Stimulated activated CD4-positive, alpha-beta T cell treated with anti-CD3 and anti-CD28 coated beads, Interleukin-4, amount 100 ng/mL, for 4 hours (primary cell): ENCODE measurements at regions not wholly inside any gene's neighbourhood (a gene's known extent, or its start where the extent isn't known, plus 50 kb on each side); places are given as distances from the start of the nearest gene placed in this dataset.
A peak's percentile ranks its signal among the peaks of the same experiment; 100 is the strongest.

Experiments
- DNase-seq, 2 experiments: peaks; one replicate each; pipeline ENCODE4 v3.0.0-alpha.2; 2020

- no peak for DNase-seq
Observed at GRCh38 chr7:28293527-28293835, 112.9 kb upstream of the JAZF1 start.

GRCh38 chr7:28296571-28297483, 115.5 kb upstream of the CREB5 start:
- DNase-seq, result peak; percentile 34 to 60

GRCh38 chr7:28297801-28298459, 114.4 kb upstream of the CREB5 start:
- no peak for DNase-seq

GRCh38 chr7:28298870-28299518, 113.3 kb upstream of the CREB5 start:
- no peak for DNase-seq

GRCh38 chr7:28299556-28299955, 112.8 kb upstream of the CREB5 start:
- no peak for DNase-seq

- DNase-seq, result no peak
Observed at GRCh38 chr7:28300488-28300887, 111.8 kb upstream of the CREB5 start.

GRCh38 chr7:28301148-28301641, 111.1 kb upstream of the CREB5 start:
- no peak for DNase-seq

GRCh38 chr7:28304290-28304689, 108.0 kb upstream of the CREB5 start:
- no peak for DNase-seq

- DNase-seq, result no peak
Observed at GRCh38 chr7:28309704-28310459, 102.4 kb upstream of the CREB5 start.

- DNase-seq, result no peak
Observed at GRCh38 chr7:28310460-28310848, 101.9 kb upstream of the CREB5 start.

GRCh38 chr7:28311670-28312069, 100.6 kb upstream of the CREB5 start:
- DNase-seq, result no peak

GRCh38 chr7:28312948-28313347, 99.4 kb upstream of the CREB5 start:
- no peak for DNase-seq

GRCh38 chr7:28314841-28315240, 97.5 kb upstream of the CREB5 start:
- no peak for DNase-seq

- DNase-seq, result no peak
Observed at GRCh38 chr7:28315565-28316410, 96.5 kb upstream of the CREB5 start.

- no peak for DNase-seq
Observed at GRCh38 chr7:28316489-28316888, 95.8 kb upstream of the CREB5 start.

GRCh38 chr7:28318101-28318762, 94.1 kb upstream of the CREB5 start:
- DNase-seq, result no peak

GRCh38 chr7:28323833-28324232, 88.5 kb upstream of the CREB5 start:
- no peak for DNase-seq

GRCh38 chr7:28328146-28328545, 84.2 kb upstream of the CREB5 start:
- DNase-seq, result no peak

GRCh38 chr7:28328822-28329660, 83.3 kb upstream of the CREB5 start:
- no peak for DNase-seq

GRCh38 chr7:28329661-28330363, 82.5 kb upstream of the CREB5 start:
- peak in 1 of 2 experiments; percentile 3 for DNase-seq
